NCI-H2081 treated with DMSO at 0.1 percent for 48 hours (cell line): ENCODE measurements at regions not wholly inside any gene's neighbourhood (a gene's known extent, or its start where the extent isn't known, plus 50 kb on each side); places are given as distances from the start of the nearest gene placed in this dataset.
"Not testable (repeated sequence)": the region's sequence is repeated elsewhere in the genome, so short reads cannot be mapped to it uniquely, and the experiment has no call there.

ENCODE experiments used
- DNase-seq: peaks from one replicate; lab custom pipeline; 2025; lab: John Stamatoyannopoulos, UW

DNA sequence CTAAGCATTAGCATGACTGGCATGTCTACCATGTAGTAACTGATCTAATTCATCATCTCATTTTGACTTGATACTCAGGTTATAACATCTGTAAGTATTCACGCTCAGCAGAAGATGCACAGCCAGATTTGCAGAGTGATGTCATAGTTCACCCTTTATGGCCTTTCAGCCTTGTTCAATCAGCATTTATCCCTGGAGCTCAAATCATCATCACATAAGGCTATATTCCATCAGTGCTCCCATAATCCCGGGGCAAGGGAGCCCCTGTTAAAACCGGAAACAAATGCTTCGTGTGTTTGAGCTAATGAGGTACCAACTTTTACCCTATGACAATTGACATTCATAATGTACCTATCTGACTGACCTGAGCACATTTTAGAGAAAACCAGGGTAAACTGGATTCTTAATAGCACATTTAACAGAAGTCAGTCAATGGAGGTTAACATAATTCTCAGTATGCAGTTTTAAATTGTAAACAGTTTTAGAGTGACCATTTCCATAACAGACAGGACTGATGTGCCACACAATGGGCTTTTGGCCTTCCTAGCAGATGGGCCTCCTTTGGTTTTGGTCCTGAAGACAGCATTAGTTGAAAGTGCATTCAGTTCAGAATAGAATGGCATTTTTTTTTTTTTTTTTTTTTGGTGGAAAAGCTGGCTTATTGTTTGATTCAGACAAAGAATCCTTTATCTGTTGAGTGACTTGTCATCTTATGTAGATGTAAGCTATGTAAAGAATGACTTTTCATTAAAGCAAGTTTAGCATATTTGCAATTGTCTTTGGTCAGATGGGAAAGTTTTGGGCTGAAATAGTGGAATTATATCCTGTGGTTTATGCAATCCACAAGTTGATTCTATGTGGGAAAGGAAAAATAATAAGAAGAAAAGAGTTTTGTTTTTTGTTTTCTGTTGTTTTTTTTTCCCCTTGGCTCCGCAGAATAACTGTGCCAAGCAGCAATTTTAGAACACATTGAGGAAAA is 866.0 kb upstream of the ACVR2A start:
- no peak for DNase-seq

GRCh38 chr2:146970981-146971380 is 873.8 kb upstream of the ACVR2A start:
- not testable (repeated sequence) for DNase-seq

GRCh38 chr2:146969703-146970102 is 875.1 kb upstream of the ACVR2A start:
- DNase-seq, result not testable (repeated sequence)

DNA sequence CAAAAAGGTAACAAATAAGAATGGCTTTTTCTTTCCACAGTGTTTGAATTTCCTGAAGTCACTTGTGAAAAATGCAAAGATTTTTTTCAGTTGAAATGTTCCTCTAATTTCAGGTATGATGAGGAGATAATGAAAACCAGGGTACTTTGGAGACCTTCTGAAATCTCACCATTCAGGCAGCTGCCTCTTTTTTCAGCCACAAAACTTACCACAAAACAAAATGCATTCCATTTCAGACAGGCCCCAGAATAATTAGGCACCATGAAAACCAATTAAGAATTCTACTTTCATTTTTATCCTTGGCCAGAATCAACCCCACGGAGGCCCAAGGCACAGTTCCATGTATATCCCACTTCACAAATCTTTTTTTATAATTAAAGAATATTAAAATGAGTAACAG is 880.3 kb upstream of the ACVR2A start:
- no peak for DNase-seq

DNA sequence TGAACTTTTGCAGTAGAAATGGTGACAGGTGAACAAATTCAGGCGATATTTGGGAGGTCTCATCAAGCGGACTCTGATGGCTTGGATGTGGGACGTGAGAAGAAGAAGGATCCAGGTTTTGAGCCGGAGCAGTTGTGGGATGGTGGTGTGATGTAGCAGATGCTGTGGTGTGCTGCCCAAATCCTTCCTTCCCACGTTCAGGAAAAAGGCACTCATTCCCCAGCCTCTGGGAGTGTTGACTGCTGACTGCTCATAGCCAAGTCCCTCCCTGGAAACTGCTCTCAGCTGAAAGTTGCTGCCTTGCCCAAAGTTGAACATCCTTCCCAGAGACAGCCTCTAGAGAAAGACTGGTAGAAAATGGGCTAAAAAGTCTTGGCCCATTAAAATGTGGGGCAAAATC is 890.3 kb upstream of the ACVR2A start:
- no peak for DNase-seq

DNA sequence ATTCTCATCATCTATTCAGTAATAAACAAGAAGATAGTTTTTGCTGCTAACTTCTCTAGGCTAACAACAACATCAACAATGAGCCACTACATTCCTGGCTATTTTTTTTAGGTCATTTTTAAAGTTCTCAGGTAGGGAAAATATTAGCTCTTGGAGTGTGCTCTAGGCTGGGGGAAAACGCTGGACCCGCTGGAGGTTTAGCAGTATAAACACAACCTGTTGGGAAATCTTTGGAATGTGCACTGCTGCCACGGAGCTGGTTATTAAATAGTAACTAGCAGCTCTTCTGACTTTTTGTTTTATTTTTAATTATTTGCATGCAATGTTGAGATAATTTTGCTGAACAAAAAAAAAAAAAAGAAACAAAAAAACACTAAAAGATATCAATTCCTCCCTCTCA is 892.1 kb upstream of the ACVR2A start:
- DNase-seq, result no peak

- no peak for DNase-seq
Measured at GRCh38 chr2:146950911-146951310, 893.9 kb upstream of the ACVR2A start.

DNA sequence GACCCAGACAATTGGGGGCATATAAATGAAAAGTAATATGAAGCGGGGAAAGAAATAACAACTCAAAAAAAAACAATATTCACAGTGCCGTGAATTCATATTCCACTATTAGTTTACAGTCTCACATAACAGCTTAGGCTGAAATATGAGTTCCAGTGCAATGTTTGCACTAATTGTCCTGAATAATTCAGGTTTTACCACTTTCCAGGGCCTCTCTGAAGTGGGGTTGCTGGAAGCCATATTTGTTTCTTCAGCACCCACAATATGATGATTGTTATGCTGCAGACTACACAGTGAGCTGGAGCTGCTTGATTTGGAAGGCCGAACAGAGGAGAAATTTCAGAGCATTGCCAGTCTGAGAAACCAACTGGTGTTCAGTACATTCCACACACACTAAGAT is 894.5 kb upstream of the ACVR2A start:
- DNase-seq, result no peak

DNA sequence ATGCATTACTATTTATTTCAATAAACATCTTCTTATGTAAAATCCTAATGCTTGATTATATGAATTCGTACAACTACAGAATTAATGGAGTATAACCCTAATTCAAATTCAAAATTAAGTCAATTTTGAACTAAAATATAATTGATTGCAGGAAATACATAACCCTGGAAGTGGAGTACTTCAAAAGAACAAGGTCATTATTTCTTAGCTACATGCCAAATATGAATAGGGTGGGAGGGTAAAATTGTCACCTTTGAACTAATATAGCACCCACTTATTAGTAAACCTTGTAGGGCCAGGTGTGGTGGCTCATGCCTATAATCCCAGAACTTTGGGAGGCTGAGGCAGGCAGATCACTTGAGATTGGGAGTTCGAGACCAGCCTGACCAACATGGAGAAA is 895.4 kb upstream of the ACVR2A start:
- no peak for DNase-seq

GRCh38 chr2:146944601-146945000 is 900.2 kb upstream of the ACVR2A start:
- no peak for DNase-seq

- DNase-seq, result no peak
Measured at GRCh38 chr2:146939991-146940685, 904.7 kb upstream of the ACVR2A start.

- DNase-seq, result no peak
Measured at GRCh38 chr2:146934921-146935320, 909.9 kb upstream of the ACVR2A start.

- no peak for DNase-seq
Measured at GRCh38 chr2:146931109-146931508, 913.7 kb upstream of the ACVR2A start.

DNA sequence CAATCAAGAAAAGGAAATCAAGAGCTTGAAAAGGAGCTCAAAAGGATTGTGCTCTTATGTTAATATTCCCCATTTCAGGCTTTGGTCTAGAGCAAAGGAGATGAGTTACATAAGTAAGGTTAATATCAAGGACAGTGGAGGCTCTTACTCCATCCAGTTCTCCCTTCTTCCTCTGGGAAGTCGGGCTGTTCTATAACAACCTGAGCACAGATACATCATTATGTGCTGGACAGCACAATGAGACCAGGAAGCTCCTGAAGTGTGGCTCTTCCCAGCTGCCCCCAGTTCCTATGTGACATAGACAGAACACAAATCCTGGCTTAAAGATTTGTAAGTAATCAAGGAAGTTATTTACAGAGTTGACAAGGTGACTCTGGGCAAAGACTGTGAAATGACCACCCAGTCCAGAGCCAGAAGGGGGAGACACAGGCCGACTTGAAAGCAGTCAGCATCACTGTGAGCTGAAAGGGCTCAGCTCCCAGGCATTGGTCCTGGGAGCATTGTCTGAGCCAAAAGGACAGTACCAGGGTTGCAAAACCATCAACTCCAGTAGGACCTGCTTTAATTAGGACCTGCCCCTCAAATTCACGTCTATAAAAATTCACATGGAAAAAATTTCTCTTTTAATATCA is 917.6 kb upstream of the ACVR2A start:
- no peak for DNase-seq

GRCh38 chr2:146918280-146918679 is 926.5 kb upstream of the ACVR2A start:
- DNase-seq, result no peak

DNA sequence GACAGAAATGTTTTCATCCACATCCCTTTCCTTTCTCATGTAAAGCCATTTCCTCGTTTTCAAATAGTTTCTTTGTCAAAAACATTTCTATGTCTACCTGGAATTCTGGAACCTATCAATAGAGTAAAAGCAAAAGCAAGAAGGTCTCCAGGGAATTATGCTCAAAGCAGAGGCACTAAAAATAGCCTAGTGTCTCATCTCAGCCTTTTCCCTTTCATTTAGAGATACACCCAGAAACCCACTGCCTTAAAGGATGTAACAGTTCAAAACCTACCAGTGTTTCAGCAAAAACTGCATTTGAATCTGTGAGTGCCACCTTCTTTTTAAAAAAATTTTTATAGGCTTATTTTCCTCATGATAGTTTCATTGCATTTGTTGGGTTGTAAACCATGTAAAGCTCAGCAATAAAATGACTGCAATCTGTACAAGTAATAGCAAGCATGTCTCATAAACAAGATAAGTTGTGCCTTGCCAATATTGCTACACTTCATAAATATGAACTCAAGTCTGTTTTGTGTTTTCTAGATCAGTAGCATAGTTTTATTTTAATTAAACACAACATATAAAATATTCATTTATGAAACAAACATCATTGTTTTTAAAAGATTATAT is 927.3 kb upstream of the ACVR2A start:
- no peak for DNase-seq

DNA sequence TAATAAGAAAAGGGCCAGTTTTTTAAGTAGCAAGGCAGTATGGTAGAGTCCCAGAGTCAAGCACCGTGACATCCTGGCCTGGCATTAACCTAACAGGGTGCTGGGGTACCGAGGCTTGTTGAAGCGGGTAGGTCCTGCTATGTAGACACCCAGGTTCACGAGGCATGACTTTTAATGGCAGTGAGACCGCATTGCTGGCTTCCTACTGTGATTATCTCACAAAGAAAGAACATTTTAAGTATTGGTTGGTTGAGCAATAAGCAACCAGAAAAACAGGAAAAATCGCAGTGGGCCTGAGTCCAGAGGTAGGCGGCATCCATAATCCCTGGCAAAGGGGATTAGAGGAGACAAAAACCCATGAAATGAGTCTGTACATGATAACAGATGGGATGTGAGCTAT is 927.9 kb upstream of the ACVR2A start:
- no peak for DNase-seq

- no peak for DNase-seq
Measured at GRCh38 chr2:146913476-146913875, 931.4 kb upstream of the ACVR2A start.

GRCh38 chr2:146912536-146912935 is 932.3 kb upstream of the ACVR2A start:
- no peak for DNase-seq

- DNase-seq, result no peak
Measured at GRCh38 chr2:146908776-146909175, 936.1 kb upstream of the ACVR2A start.

DNA sequence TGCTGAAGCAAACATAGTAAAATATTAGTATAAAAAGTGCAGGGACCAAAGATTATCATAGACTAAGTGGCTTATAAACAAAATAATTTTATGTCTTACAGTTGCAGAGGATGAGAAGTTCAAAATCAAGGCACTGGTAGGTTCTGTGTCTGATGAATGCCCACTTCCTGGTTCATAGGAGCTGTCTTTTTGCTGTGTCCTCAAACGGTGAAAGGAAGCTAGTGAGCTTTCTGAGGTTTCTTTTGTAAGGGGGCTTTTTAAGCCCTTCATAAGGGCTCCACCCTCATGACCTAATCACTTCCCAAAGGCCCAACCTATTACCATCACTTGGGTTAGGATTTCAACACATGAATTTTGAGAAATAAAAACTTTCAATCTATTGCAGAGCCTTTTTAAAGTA is 946.7 kb upstream of the ACVR2A start:
- no peak for DNase-seq

GRCh38 chr2:146894514-146894913 is 950.3 kb upstream of the ACVR2A start:
- DNase-seq, result no peak
